22Rv1 (cell line): ENCODE measurements at regions not wholly inside any gene's neighbourhood (a gene's known extent, or its start where the extent isn't known, plus 50 kb on each side); places are given as distances from the start of the nearest gene placed in this dataset.

Source experiments
- H3K27ac ChIP-seq: fragments of 450-650 bp; 2 replicates; pipeline ENCODE4 v1.5.1; 2017
- ZFX ChIP-seq: fragments of 450-650 bp; IDR thresholded peaks from 2 replicates; pipeline ENCODE4 v1.6.1; 2017; ENCODE audit warnings: antibody characterized with exemption, borderline replicate concordance
- TF ChIP-seq, protein P1 (sequence below): fragments of 450-650 bp; IDR thresholded peaks from 2 replicates; pipeline ENCODE4 v1.5.1; 2017; ENCODE audit warnings: mild to moderate bottlenecking

DNA sequence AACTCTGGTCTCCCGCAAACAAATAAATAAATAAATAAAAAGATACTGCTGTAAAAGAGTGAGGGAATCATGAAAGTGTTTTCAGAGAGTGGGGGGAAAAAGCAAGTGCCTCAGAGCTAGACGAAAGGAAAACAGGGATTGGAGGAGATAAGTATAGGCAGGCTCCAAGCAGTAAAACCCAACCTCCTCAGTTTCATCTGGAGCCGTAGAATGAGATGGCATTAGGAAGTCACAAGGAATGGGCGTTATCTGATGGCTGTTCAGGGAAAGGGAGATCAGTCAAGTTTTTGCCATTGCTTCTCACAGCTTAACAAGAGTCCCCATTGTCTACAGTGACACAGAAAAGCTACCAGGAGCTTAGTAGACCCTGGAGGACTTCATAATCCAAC lies 451.5 kb upstream of the PPP2R3A start:
- no peak overlapping the region for H3K27ac ChIP-seq
- TF ChIP-seq, protein P1, sequence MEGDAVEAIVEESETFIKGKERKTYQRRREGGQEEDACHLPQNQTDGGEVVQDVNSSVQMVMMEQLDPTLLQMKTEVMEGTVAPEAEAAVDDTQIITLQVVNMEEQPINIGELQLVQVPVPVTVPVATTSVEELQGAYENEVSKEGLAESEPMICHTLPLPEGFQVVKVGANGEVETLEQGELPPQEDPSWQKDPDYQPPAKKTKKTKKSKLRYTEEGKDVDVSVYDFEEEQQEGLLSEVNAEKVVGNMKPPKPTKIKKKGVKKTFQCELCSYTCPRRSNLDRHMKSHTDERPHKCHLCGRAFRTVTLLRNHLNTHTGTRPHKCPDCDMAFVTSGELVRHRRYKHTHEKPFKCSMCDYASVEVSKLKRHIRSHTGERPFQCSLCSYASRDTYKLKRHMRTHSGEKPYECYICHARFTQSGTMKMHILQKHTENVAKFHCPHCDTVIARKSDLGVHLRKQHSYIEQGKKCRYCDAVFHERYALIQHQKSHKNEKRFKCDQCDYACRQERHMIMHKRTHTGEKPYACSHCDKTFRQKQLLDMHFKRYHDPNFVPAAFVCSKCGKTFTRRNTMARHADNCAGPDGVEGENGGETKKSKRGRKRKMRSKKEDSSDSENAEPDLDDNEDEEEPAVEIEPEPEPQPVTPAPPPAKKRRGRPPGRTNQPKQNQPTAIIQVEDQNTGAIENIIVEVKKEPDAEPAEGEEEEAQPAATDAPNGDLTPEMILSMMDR: no peak
- TF ChIP-seq ZFX: no peak

DNA sequence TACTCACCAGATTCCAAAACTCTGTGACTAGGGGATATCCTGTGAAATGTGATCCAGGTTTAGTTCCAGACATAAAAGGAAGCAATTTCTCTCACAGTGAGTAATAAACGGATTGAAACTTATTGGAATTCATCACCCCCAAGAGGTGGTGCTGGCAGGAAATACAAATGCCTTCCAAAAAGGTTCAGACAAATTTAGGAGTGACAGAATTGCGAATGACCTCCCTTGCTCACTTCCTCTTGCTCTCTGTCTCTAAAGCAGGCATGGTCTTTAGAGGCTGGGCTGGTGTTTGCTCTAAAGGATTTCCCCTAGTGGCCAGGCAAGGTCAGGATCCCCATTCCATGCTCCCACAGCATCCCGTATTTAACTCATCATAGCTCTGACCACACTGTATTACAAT lies 449.4 kb upstream of the PPP2R3A start:
- H3K27ac ChIP-seq: no peak overlapping the region
- TF ChIP-seq ZFX: no peak
- TF ChIP-seq, protein P1: peak; percentile 16; the same call in 1 of the 2 replicates

DNA sequence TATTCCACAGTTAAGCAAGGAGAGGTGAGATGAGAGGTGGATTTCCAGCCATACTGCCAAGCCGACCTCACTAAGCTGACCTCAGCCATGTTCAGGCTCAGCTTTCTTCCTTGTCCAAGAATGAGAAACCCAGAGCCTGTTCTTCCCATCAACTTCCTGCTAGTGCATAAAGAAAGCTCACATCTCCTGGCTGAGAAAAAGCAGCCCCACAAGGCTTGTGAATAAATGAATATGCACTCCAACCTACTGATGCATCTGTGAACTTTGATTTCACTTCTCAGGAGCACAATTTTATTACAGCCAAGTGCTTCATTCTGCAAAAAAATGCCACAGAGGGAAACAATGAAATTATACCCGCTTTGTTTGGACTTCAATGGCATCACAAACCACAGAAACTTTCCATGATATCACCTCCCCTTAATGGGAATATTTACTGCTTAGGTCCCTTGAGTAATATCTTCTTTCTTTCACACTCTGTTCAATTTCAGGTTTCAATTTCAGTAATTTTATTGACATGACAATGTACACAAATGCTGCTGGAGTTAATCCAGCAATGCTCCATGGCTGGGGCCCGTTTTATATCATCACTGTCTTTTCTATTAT lies 437.0 kb upstream of the PPP2R3A start:
- H3K27ac ChIP-seq: no peak overlapping the region
- no peak for TF ChIP-seq ZFX
- TF ChIP-seq, protein P1: no peak

DNA sequence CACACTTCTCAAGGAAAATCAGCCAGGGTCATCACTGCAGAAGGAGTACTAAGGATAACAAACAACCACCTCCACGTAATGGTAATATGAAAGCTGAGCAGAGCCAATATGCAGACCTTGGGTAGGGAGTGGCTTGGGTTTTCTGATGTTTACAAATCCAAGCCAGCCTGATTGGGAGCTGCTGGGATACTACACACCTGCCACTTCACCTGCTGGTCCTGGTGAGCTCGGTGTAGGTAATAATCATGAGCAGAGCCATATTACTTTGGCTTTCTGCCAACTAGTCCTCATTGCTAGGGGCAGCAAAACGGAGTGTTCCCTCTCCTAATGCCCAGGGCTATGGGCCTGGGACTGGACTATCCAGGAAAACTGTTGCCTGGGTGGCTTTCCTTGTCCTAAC lies 433.5 kb upstream of the PPP2R3A start:
- TF ChIP-seq, protein P1: no peak
- TF ChIP-seq ZFX: no peak
- H3K27ac ChIP-seq: no peak overlapping the region

DNA sequence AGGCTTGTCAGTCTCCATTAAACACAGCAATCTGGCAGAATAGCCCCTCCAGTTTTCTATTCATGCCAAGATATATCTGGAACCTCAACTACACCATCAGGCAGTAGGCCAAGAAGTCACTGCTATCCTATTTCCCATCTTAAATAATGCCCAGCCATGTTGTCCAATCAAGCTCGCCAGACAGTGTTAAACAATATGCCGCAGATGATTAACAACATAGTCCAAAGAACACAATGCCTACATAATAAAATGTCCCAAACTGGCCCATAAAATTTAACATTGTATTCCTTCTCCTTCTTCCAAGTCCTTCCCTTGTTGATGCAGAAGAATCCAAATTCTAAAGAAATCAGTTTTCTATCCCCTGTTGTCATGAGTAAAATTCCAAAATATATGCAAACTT lies 427.4 kb upstream of the PPP2R3A start:
- TF ChIP-seq ZFX: no peak
- TF ChIP-seq, protein P1: no peak
- H3K27ac ChIP-seq: no peak overlapping the region

DNA sequence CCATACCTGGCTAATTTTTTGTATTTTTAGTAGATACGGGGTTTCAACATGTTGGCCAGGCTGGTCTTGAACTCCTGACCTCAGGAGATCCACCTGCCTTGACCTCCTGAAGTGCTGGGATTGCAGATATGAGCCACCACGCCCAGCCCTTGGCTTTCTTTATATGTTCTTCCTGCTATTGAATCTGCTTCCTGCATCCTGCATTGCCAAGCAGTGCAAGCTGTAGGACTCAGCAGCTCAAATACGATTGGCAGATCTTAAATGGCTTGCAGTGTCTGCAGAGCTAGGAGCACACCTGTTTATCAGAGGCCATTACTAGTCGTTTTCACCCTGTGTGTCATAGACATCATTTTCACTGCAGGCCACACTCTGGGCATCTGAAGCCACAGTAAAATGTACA lies 426.2 kb upstream of the PPP2R3A start:
- no peak overlapping the region for H3K27ac ChIP-seq
- TF ChIP-seq ZFX: no peak
- TF ChIP-seq, protein P1: no peak

DNA sequence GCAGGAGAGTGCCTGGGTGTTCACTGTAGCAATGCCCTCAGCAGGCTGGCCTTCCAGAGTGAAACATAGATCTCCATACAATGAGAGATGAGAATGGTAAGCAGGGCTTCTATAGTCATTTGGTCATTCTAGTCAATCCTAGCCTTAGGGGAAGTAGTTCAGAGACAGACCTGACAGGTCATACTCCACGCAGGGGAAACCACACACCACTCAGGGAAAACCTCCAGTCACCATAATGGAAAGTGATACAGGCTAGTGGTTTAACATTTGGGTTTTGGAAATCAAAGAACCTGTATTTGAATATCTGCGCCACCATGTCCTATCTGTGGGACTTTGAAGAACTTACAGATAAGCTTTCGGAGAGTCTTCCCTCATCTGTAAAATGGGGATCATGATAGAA lies 425.7 kb upstream of the PPP2R3A start:
- H3K27ac ChIP-seq: no peak overlapping the region
- TF ChIP-seq, protein P1: no peak
- no peak for TF ChIP-seq ZFX
